H1 (cell line): ENCODE measurements at regions not wholly inside any gene's neighbourhood (a gene's known extent, or its start where the extent isn't known, plus 50 kb on each side); places are given as distances from the start of the nearest gene placed in this dataset.

Source experiments
- CTCF ChIA-PET: fragments of 300-600 bp; sonication (Branson Sonifier 250); formaldehyde crosslinking; loops from one replicate; lab custom pipeline; 2021; ENCODE audit not compliant: partially characterized antibody; lab: Charles Lee
- POLR2A ChIA-PET: fragments of 300-600 bp; sonication (Branson Sonifier 250); formaldehyde crosslinking; loops from one replicate; lab custom pipeline; 2021; ENCODE audit warnings: inconsistent platforms; ENCODE audit not compliant: partially characterized antibody; lab: Charles Lee
- DNase-seq, 2 experiments: peaks; one replicate each; pipeline versions ENCODE4 v3.0.0 to v3.0.0-alpha.2; 2010 to 2022; ENCODE audit warnings: low spot score in 2 of 2, low read depth in 1 of 2, mixed read lengths in 1 of 2
- FAIRE-seq: peaks from 2 replicates; lab custom pipeline; 2011; peaks lifted over from hg19 to GRCh38; lab: Jason Lieb, UNC
- H2AFZ ChIP-seq: 2 replicates; pipeline ENCODE4 v1.8.1; 2012; ENCODE audit warnings: low read length, inconsistent platforms
- H2AK5ac ChIP-seq: 2 replicates; pipeline ENCODE4 v1.6.1; 2013; ENCODE audit warnings: low read depth, low read length
- H2BK120ac ChIP-seq: replicated peaks from 2 replicates; pipeline ENCODE3; 2013; ENCODE audit warnings: low read depth, low read length, inconsistent platforms
- H2BK12ac ChIP-seq: 2 replicates; pipeline ENCODE4 v1.6.1; 2013; ENCODE audit warnings: low read depth, low read length
- H2BK15ac ChIP-seq: 2 replicates; pipeline ENCODE4 v1.6.1; 2013; ENCODE audit warnings: low read length
- H2BK20ac ChIP-seq: 2 replicates; pipeline ENCODE4 v1.6.1; 2013; ENCODE audit warnings: low read length
- H2BK5ac ChIP-seq: 2 replicates; pipeline ENCODE4 v1.6.1; 2013; ENCODE audit warnings: low read depth, low read length
- H3K14ac ChIP-seq: 2 replicates; pipeline ENCODE4 v1.6.1; 2013; ENCODE audit warnings: inconsistent platforms; ENCODE audit not compliant: insufficient read length
- H3K18ac ChIP-seq: 2 replicates; pipeline ENCODE4 v1.6.1; 2013; ENCODE audit warnings: low read length; ENCODE audit errors: extremely low read depth
- H3K23ac ChIP-seq: 2 replicates; pipeline ENCODE4 v1.6.1; 2013; ENCODE audit warnings: inconsistent platforms; ENCODE audit not compliant: insufficient read length
- H3K23me2 ChIP-seq: 2 replicates; pipeline ENCODE4 v1.6.1; 2013; ENCODE audit warnings: low read depth, low read length
- H3K27ac ChIP-seq: 2 replicates; pipeline ENCODE4 v1.6.1; 2011; ENCODE audit warnings: low read depth, low read length, inconsistent platforms
- H3K27me3 ChIP-seq, 4 experiments: replicated peaks in 1 of 4; 1 replicate in 1 of 4; 2 replicates in 3 of 4; pipeline versions ENCODE4 v1.6.1 to v1.8.1; 2011 to 2013; ENCODE audit warnings: low read length in 3 of 4, mild to moderate bottlenecking in 3 of 4, inconsistent platforms in 2 of 4, mixed read lengths in 2 of 4, moderate library complexity in 1 of 4; ENCODE audit not compliant: control insufficient read depth in 3 of 4, insufficient read depth in 3 of 4; ENCODE audit errors: extremely low read depth in 1 of 4
- H3K36me3 ChIP-seq, 4 experiments: 2 replicates each; pipeline versions ENCODE4 v1.6.1 to v1.8.1; 2011 to 2013; ENCODE audit warnings: mild to moderate bottlenecking in 4 of 4, low read length in 3 of 4, moderate library complexity in 2 of 4, control low read depth in 1 of 4, inconsistent platforms in 1 of 4; ENCODE audit not compliant: insufficient read depth in 4 of 4, control insufficient read depth in 2 of 4
- H3K4ac ChIP-seq: replicated peaks from 2 replicates; pipeline ENCODE3; 2013; ENCODE audit warnings: low read length, low read depth, mixed read lengths, inconsistent platforms; ENCODE audit not compliant: insufficient read length
- H3K4me1 ChIP-seq, 4 experiments: replicated peaks in 1 of 4; 1 replicate in 1 of 4; 2 replicates in 3 of 4; pipeline versions ENCODE4 v1.6.1 to v1.8.1; 2011 to 2013; ENCODE audit warnings: low read length in 3 of 4, inconsistent platforms in 2 of 4, mixed read lengths in 1 of 4; ENCODE audit not compliant: insufficient read depth in 4 of 4, control insufficient read depth in 3 of 4
- H3K4me2 ChIP-seq, 2 experiments: 2 replicates each; pipeline versions ENCODE4 v1.6.1 to v1.8.1; 2011 to 2013; ENCODE audit warnings: low read depth in 2 of 2, low read length in 2 of 2, control low read depth in 1 of 2, inconsistent platforms in 1 of 2, mild to moderate bottlenecking in 1 of 2; ENCODE audit not compliant: insufficient read depth in 1 of 2
- H3K4me3 ChIP-seq, 4 experiments: fragments of 200-600, 300-600 bp in 1 of 4; sonication (generic), shearing (Covaris generic), sonication (Bioruptor Twin) in 1 of 4; 2 replicates each; pipeline versions ENCODE4 v1.5.1 to v1.8.1; 2011 to 2016; ENCODE audit warnings: low read length in 4 of 4, low read depth in 3 of 4, control low read depth in 2 of 4, inconsistent platforms in 2 of 4, mild to moderate bottlenecking in 2 of 4, mixed read lengths in 1 of 4, moderate library complexity in 1 of 4; ENCODE audit not compliant: insufficient read depth in 2 of 4; ENCODE audit errors: extremely low read depth in 1 of 4
- H3K56ac ChIP-seq: replicated peaks from 2 replicates; pipeline ENCODE3; 2013; ENCODE audit warnings: low read depth, mild to moderate bottlenecking, mixed read lengths, low read length, inconsistent platforms; ENCODE audit not compliant: insufficient read length
- H3K79me1 ChIP-seq: 2 replicates; pipeline ENCODE4 v1.6.1; 2013; ENCODE audit warnings: low read depth, low read length, control low read depth
- H3K79me2 ChIP-seq, 2 experiments: 2 replicates each; pipeline versions ENCODE4 v1.6.1 to v1.8.1; 2012 to 2013; ENCODE audit warnings: low read length in 2 of 2, mild to moderate bottlenecking in 2 of 2, inconsistent platforms in 1 of 2; ENCODE audit not compliant: insufficient read depth in 2 of 2, control insufficient read depth in 1 of 2
- H3K9ac ChIP-seq, 4 experiments: replicated peaks in 1 of 4; 1 replicate in 1 of 4; 2 replicates in 3 of 4; pipeline versions ENCODE4 v1.6.1 to v1.8.1; 2011 to 2013; ENCODE audit warnings: low read depth in 3 of 4, low read length in 3 of 4, control low read depth in 2 of 4, mild to moderate bottlenecking in 2 of 4, moderate library complexity in 2 of 4, inconsistent platforms in 1 of 4; ENCODE audit errors: extremely low read depth in 1 of 4
- H3K9me3 ChIP-seq, 2 experiments: 2 replicates each; pipeline versions ENCODE4 v1.6.1 to v1.8.1; 2012 to 2013; ENCODE audit warnings: mild to moderate bottlenecking in 2 of 2, moderate library complexity in 2 of 2, control low read depth in 1 of 2, inconsistent platforms in 1 of 2, low read depth in 1 of 2, low read length in 1 of 2, mixed read lengths in 1 of 2; ENCODE audit not compliant: insufficient read depth in 2 of 2
- H4K20me1 ChIP-seq, 2 experiments: replicated peaks in 1 of 2; 2 replicates each; pipeline versions ENCODE3 to v1.8.1; 2011 to 2013; ENCODE audit warnings: inconsistent platforms in 2 of 2, low read length in 2 of 2, mild to moderate bottlenecking in 1 of 2; ENCODE audit not compliant: insufficient read depth in 2 of 2, control insufficient read depth in 1 of 2
- H4K5ac ChIP-seq: 2 replicates; pipeline ENCODE4 v1.6.1; 2013; ENCODE audit warnings: low read length, low read depth, mixed read lengths, inconsistent platforms; ENCODE audit not compliant: insufficient read length
- H4K8ac ChIP-seq: 2 replicates; pipeline ENCODE4 v1.8.0; 2013; ENCODE audit warnings: mild to moderate bottlenecking, moderate library complexity, low read length, inconsistent platforms; ENCODE audit not compliant: insufficient read depth; ENCODE audit errors: extremely low read depth
- H4K91ac ChIP-seq: replicated peaks from 2 replicates; pipeline ENCODE3; 2013; ENCODE audit warnings: low read length, mixed read lengths, inconsistent platforms; ENCODE audit not compliant: insufficient read length
- BRCA1 ChIP-seq: IDR thresholded peaks from 2 replicates; pipeline ENCODE4 v1.6.1; 2012; ENCODE audit warnings: low read depth, low read length, improper control_type of control experiment
- CEBPB ChIP-seq: IDR thresholded peaks from 2 replicates; pipeline ENCODE4 v1.6.1; 2012; ENCODE audit warnings: low read depth, low read length
- CHD2 ChIP-seq: IDR thresholded peaks from 2 replicates; pipeline ENCODE4 v1.6.1; 2012; ENCODE audit warnings: low read length, improper control_type of control experiment
- CTBP2 ChIP-seq: IDR thresholded peaks from 2 replicates; pipeline ENCODE4 v1.7.0; 2011; ENCODE audit warnings: borderline replicate concordance, mild to moderate bottlenecking, moderate library complexity, mixed read lengths, low read length; ENCODE audit not compliant: insufficient read depth, insufficient read length
- EZH2 ChIP-seq: fragments of 200-600 bp; sonication (generic); IDR thresholded peaks from 2 replicates; pipeline ENCODE4 v1.7.1; 2012; ENCODE audit warnings: low read depth, mild to moderate bottlenecking, moderate library complexity, low read length, inconsistent platforms; ENCODE audit not compliant: severe bottlenecking
- FOSL1 ChIP-seq: IDR thresholded peaks from 2 replicates; pipeline ENCODE4 v1.6.1; 2011; ENCODE audit warnings: mild to moderate bottlenecking, low read depth, low read length, moderate library complexity; ENCODE audit not compliant: insufficient read depth
- MAX ChIP-seq: IDR thresholded peaks from 2 replicates; pipeline ENCODE4 v1.6.1; 2012; ENCODE audit warnings: inconsistent platforms
- SIRT6 ChIP-seq: IDR thresholded peaks from one replicate; pipeline ENCODE4 v1.7.1; 2012; ENCODE audit warnings: low read length, inconsistent platforms
- SIX5 ChIP-seq: IDR thresholded peaks from 2 replicates; pipeline ENCODE4 v1.6.1; 2011; ENCODE audit warnings: mild to moderate bottlenecking, low read depth, low read length
- SP4 ChIP-seq: IDR thresholded peaks from 2 replicates; pipeline ENCODE4 v1.6.1; 2012; ENCODE audit warnings: low read length, inconsistent platforms
- SRF ChIP-seq: IDR thresholded peaks from 2 replicates; pipeline ENCODE4 v1.6.1; 2011; ENCODE audit warnings: mild to moderate bottlenecking, low read depth, low read length, moderate library complexity
- TAF1 ChIP-seq: IDR thresholded peaks from 2 replicates; pipeline ENCODE4 v1.6.1; 2011; ENCODE audit warnings: mild to moderate bottlenecking, low read depth, low read length
- TBP ChIP-seq: IDR thresholded peaks from 2 replicates; pipeline ENCODE4 v1.6.1; 2011; ENCODE audit warnings: low read depth, low read length, improper control_type of control experiment
- TEAD4 ChIP-seq: IDR thresholded peaks from 2 replicates; pipeline ENCODE4 v1.6.1; 2012; ENCODE audit warnings: low read depth, low read length, inconsistent platforms, mixed read lengths
- WGBS, 2 experiments: shearing (Covaris generic) in 1 of 2; methylation state at CpG; one replicate each; pipeline versions ENCODE4 v1.1.6 to v1.1.7; 2013 to 2015; ENCODE audit warnings: low lambda C conversion rate in 2 of 2, mixed read lengths in 2 of 2, inconsistent platforms in 1 of 2, low coverage in 1 of 2, missing lambda C conversion rate in 1 of 2; ENCODE audit not compliant: insufficient replicate concordance in 2 of 2, insufficient coverage in 1 of 2, insufficient read length in 1 of 2; ENCODE audit errors: extremely low coverage in 1 of 2, missing lambda C conversion rate in 1 of 2; 5-methylcytosine and 5-hydroxymethylcytosine counted together

DNA sequence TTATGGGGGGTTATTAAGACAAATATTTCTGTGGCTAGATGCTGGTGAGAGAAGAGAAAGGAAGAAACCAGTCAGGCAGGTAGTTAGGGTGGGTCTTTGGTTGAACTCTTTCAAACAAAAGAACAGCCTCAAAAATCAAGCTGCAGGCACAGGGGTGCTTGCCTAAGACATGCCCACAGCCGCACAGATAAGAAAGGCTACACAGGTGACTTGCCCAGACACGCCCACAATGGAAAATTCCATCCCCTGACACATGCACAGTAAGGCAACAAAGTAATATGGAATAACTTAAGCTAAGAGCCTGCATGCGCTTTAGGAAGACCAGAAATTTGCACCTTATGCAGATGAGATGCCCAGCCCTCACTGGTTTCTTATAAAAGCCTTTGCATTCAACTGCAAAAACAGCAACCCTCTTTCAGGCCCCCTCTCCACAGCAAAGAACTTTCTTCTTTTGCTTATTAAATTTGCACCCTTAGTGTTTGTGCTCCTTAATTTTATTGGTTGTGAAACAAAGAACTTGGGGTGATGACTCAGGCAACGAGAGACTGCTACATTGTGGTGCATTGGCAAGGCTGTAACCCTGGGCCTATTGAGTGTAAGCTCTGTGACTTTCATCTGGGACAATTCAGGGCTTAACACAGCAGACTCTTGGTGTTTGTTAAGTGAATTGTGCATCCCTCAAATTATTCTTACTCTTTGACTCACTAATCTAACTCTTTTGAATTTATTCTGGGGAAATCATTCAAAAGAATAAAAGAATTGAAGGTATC is 149.4 kb downstream of the RPAP3 start:
- H3K4me3 ChIP-seq: no peak overlapping the region
- H2BK15ac ChIP-seq: no peak overlapping the region
- ChIA-PET CTCF (interaction anchor here (0.5 kb wide), 1 partner anchor 514 kb away, joined by 3 read pairs; no protein-coding TSS in a partner anchor), POLR2A (no interaction called here)
- H3K79me2 ChIP-seq: no peaks in the 10 kb centered on the region
- H3K79me1 ChIP-seq: no peaks in the 10 kb centered on the region
- peak overlapping the region; percentile 25; the same call in 1 of the 2 replicates for H2BK20ac ChIP-seq
- H3K56ac ChIP-seq: no peak overlapping the region
- peaks cover 0 to 3% (median 0%) of the 10 kb centered on the region in 4 experiments; a peak in 1 of 7 replicates for H3K4me1 ChIP-seq
- no peaks in the 10 kb centered on the region; a peak in 2 of 8 replicates for H3K36me3 ChIP-seq
- H4K5ac ChIP-seq: peak overlapping the region; percentile 54
- no peak overlapping the region for H3K9ac ChIP-seq
- H3K4ac ChIP-seq: no peak overlapping the region
- H3K23ac ChIP-seq: no peak overlapping the region
- no peak overlapping the region for H3K27ac ChIP-seq
- H2BK5ac ChIP-seq: peak overlapping the region; percentile 55; the same call in 1 of the 2 replicates
- no peak for DNase-seq
- 76% methylated on average over 4 of the region's 4 CpGs; no CpG with 5 or more reads in 1 of the 2 experiments for WGBS, 2 experiments
- no peak overlapping the region for H3K18ac ChIP-seq
- peak overlapping the region; percentile 50 for H2BK120ac ChIP-seq
- H3K14ac ChIP-seq: no peak overlapping the region
- 0 out of 2 replicates have a peak overlapping the region, but pooled peaks have one; percentile 73 for H2AFZ ChIP-seq
- no peak overlapping the region for H2BK12ac ChIP-seq
- FAIRE-seq: peak; percentile 50
- no peaks in the 10 kb centered on the region for H3K27me3 ChIP-seq
- no peaks in the 10 kb centered on the region for H4K20me1 ChIP-seq
- no peak overlapping the region for H4K91ac ChIP-seq
- no peak overlapping the region for H2AK5ac ChIP-seq
- no peak overlapping the region for H4K8ac ChIP-seq
- H3K23me2 ChIP-seq: no peaks in the 10 kb centered on the region; the same call in 1 of the 2 replicates
- peaks cover 4 to 5% of the 10 kb centered on the region in 2 experiments for H3K9me3 ChIP-seq
- no peak overlapping the region for H3K4me2 ChIP-seq
- TF ChIP-seq MAX (no peak), SIRT6 (no peak), TBP (no peak), CEBPB (no peak), SRF (no peak), EZH2 (no peak), TEAD4 (no peak), SIX5 (no peak), CHD2 (no peak), BRCA1 (no peak), CTBP2 (no peak), SP4 (no peak), FOSL1 (no peak), TAF1 (no peak)
